ENCODE measurements at regions not wholly inside any gene's neighbourhood (a gene's known extent, or its start where the extent isn't known, plus 50 kb on each side); places are given as distances from the start of the nearest gene placed in this dataset.

- no peak for TF ChIP-seq ETV6 (CRISPR knock-in tag; IDR thresholded peaks at IDR 0.05)
- no peak for TF ChIP-seq KAT7 (CRISPR knock-in tag; IDR thresholded peaks at IDR 0.05; ENCODE audit: borderline replicate concordance)
- no peak for TF ChIP-seq ZNF423 (CRISPR knock-in tag; IDR thresholded peaks at IDR 0.05)
- no peak for TF ChIP-seq USF1 (CRISPR knock-in tag; IDR thresholded peaks at IDR 0.05)
- no peak for TF ChIP-seq ESRRA (CRISPR knock-in tag; IDR thresholded peaks at IDR 0.05; ENCODE audit: borderline replicate concordance)
- no peak for TF ChIP-seq USF2 (CRISPR knock-in tag; IDR thresholded peaks at IDR 0.05)
- no peak for TF ChIP-seq CTCF (IDR thresholded peaks at IDR 0.05)
- TF ChIP-seq MXD4 (CRISPR knock-in tag; IDR thresholded peaks at IDR 0.05; ENCODE audit: borderline replicate concordance): no peak
- no peak for TF ChIP-seq ATF2 (CRISPR knock-in tag; IDR thresholded peaks at IDR 0.05; ENCODE audit: borderline replicate concordance, low read depth)
- no peak for TF ChIP-seq E2F5 (CRISPR knock-in tag; IDR thresholded peaks at IDR 0.05)
- TF ChIP-seq ZNF281 (CRISPR knock-in tag; IDR thresholded peaks at IDR 0.05): no peak
Observed at GRCh38 chr20:8994045-8994444, 74.8 kb upstream of the PLCB4 start.

All from WTC11 (cell line).